H1 (cell line): ENCODE measurements at regions not wholly inside any gene's neighbourhood (a gene's known extent, or its start where the extent isn't known, plus 50 kb on each side); places are given as distances from the start of the nearest gene placed in this dataset.

ENCODE experiments used
- BRCA1 ChIP-seq: IDR thresholded peaks from 2 replicates; pipeline ENCODE4 v1.6.1; 2012; ENCODE audit warnings: low read depth, low read length, improper control_type of control experiment
- EZH2 ChIP-seq: fragments of 200-600 bp; sonication (generic); IDR thresholded peaks from 2 replicates; pipeline ENCODE4 v1.7.1; 2012; ENCODE audit warnings: low read depth, mild to moderate bottlenecking, moderate library complexity, low read length, inconsistent platforms; ENCODE audit not compliant: severe bottlenecking
- FOSL1 ChIP-seq: IDR thresholded peaks from 2 replicates; pipeline ENCODE4 v1.6.1; 2011; ENCODE audit warnings: mild to moderate bottlenecking, low read depth, low read length, moderate library complexity; ENCODE audit not compliant: insufficient read depth
- MAFK ChIP-seq: IDR thresholded peaks from 2 replicates; pipeline ENCODE4 v1.6.1; 2012; ENCODE audit warnings: low read depth, mild to moderate bottlenecking, improper control_type of control experiment, low read length
- MAX ChIP-seq: IDR thresholded peaks from 2 replicates; pipeline ENCODE4 v1.6.1; 2012; ENCODE audit warnings: inconsistent platforms
- POLR2A ChIP-seq, 2 experiments: IDR thresholded peaks; 1 replicate in 1 of 2; 2 replicates in 1 of 2; pipeline ENCODE4 v1.6.1; 2011; ENCODE audit warnings: low read depth in 2 of 2, low read length in 2 of 2, mild to moderate bottlenecking in 2 of 2; ENCODE audit errors: control extremely low read depth in 1 of 2
- TF ChIP-seq, protein P1 (sequence below), 3 experiments: IDR thresholded peaks; 1 replicate in 2 of 3; 2 replicates in 1 of 3; pipeline versions ENCODE4 v1.5.1 to v1.6.1; 2011; ENCODE audit warnings: low read length in 3 of 3, mild to moderate bottlenecking in 3 of 3, inconsistent platforms in 2 of 3, low read depth in 1 of 3, moderate library complexity in 1 of 3; ENCODE audit not compliant: insufficient read depth in 1 of 3; ENCODE audit errors: control extremely low read depth in 1 of 3

GRCh38 chr16:51382940-51383339, 231.9 kb upstream of the SALL1 start:
- TF ChIP-seq, protein P1, sequence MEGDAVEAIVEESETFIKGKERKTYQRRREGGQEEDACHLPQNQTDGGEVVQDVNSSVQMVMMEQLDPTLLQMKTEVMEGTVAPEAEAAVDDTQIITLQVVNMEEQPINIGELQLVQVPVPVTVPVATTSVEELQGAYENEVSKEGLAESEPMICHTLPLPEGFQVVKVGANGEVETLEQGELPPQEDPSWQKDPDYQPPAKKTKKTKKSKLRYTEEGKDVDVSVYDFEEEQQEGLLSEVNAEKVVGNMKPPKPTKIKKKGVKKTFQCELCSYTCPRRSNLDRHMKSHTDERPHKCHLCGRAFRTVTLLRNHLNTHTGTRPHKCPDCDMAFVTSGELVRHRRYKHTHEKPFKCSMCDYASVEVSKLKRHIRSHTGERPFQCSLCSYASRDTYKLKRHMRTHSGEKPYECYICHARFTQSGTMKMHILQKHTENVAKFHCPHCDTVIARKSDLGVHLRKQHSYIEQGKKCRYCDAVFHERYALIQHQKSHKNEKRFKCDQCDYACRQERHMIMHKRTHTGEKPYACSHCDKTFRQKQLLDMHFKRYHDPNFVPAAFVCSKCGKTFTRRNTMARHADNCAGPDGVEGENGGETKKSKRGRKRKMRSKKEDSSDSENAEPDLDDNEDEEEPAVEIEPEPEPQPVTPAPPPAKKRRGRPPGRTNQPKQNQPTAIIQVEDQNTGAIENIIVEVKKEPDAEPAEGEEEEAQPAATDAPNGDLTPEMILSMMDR (IDR thresholded peaks at IDR 0.05; ENCODE audit: control extremely low read depth in 1 of 3, insufficient read depth in 1 of 3, low read depth in 1 of 3, low read length in 3 of 3) = no peak
- no peak for TF ChIP-seq MAX
- TF ChIP-seq EZH2 = no peak
- no peak for TF ChIP-seq BRCA1
- TF ChIP-seq MAFK = no peak
- no peak for TF ChIP-seq FOSL1
- TF ChIP-seq POLR2A (IDR thresholded peaks at IDR 0.05; ENCODE audit: control extremely low read depth in 1 of 2, low read depth in 2 of 2, low read length in 2 of 2) = no peak
